Liver (tissue), 8 donors: ENCODE measurements at regions not wholly inside any gene's neighbourhood (a gene's known extent, or its start where the extent isn't known, plus 50 kb on each side); places are given as distances from the start of the nearest gene placed in this dataset.
A peak's percentile ranks its signal among the peaks of the same experiment; 100 is the strongest.

Experiments
- DNase-seq: peaks from one replicate; pipeline ENCODE4 v3.0.0-alpha.2; 2017; ENCODE audit warnings: low spot score
- H3K27ac ChIP-seq, 2 donors: one replicate each; pipeline ENCODE4 v1.7.0; 2013; ENCODE audit warnings: inconsistent platforms in 2 of 2, low read length in 2 of 2, control low read depth in 1 of 2, low read depth in 1 of 2, mild to moderate bottlenecking in 1 of 2
- H3K27me3 ChIP-seq, 4 donors: one replicate each; pipeline versions ENCODE4 v1.6.1 to v1.7.0; 2013; ENCODE audit warnings: low read length in 3 of 4, inconsistent platforms in 1 of 4, mild to moderate bottlenecking in 1 of 4, moderate library complexity in 1 of 4; ENCODE audit not compliant: control insufficient read depth in 4 of 4, insufficient read depth in 4 of 4
- H3K36me3 ChIP-seq, 4 donors: one replicate each; pipeline versions ENCODE4 v1.6.1 to v1.7.0; 2013; ENCODE audit warnings: low read length in 3 of 4, mild to moderate bottlenecking in 3 of 4, low read depth in 1 of 4, moderate library complexity in 1 of 4; ENCODE audit not compliant: control insufficient read depth in 4 of 4, insufficient read depth in 3 of 4
- H3K4me1 ChIP-seq, 4 donors: one replicate each; pipeline versions ENCODE4 v1.6.1 to v1.7.0; 2013; ENCODE audit warnings: low read length in 3 of 4, mild to moderate bottlenecking in 3 of 4, moderate library complexity in 1 of 4; ENCODE audit not compliant: control insufficient read depth in 4 of 4, insufficient read depth in 4 of 4
- H3K4me3 ChIP-seq, 3 donors: one replicate each; pipeline versions ENCODE4 v1.6.1 to v1.7.0; 2013; ENCODE audit warnings: low read length in 3 of 3, control low read depth in 1 of 3, low read depth in 1 of 3, mild to moderate bottlenecking in 1 of 3
- H3K9ac ChIP-seq, 2 donors: one replicate each; pipeline ENCODE4 v1.7.0; 2013; ENCODE audit warnings: low read length in 2 of 2, mild to moderate bottlenecking in 2 of 2, moderate library complexity in 2 of 2, control low read depth in 1 of 2, low read depth in 1 of 2
- H3K9me3 ChIP-seq, 4 donors: one replicate each; pipeline versions ENCODE4 v1.6.1 to v1.7.0; 2013; ENCODE audit warnings: low read length in 3 of 4; ENCODE audit not compliant: control insufficient read depth in 4 of 4
- CTCF ChIP-seq: fragments of 150-350 bp; IDR thresholded peaks from 2 replicates; pipeline ENCODE4 v1.5.1; 2017; ENCODE audit warnings: improper control_type of control experiment, low read depth, low read length; ENCODE audit not compliant: missing input control
- EGR1 ChIP-seq, 2 donors: IDR thresholded peaks; 2 replicates each; pipeline ENCODE4 v1.6.1; 2016 to 2018; ENCODE audit warnings: antibody characterized with exemption in 2 of 2, low read depth in 2 of 2
- FOXA1 ChIP-seq: IDR thresholded peaks from 2 replicates; pipeline ENCODE4 v1.6.1; 2016; ENCODE audit warnings: antibody characterized with exemption
- FOXA2 ChIP-seq: IDR thresholded peaks from 2 replicates; pipeline ENCODE4 v1.6.1; 2016; ENCODE audit warnings: antibody characterized with exemption
- GABPA ChIP-seq, 2 donors: IDR thresholded peaks in 1 of 2; conservative IDR thresholded peaks in 1 of 2; 2 replicates each; pipeline ENCODE4 v1.6.1; 2016; ENCODE audit warnings: antibody characterized with exemption in 2 of 2, mild to moderate bottlenecking in 1 of 2, moderate library complexity in 1 of 2
- HNF4A ChIP-seq, 2 donors: conservative IDR thresholded peaks; 2 replicates each; pipeline ENCODE4 v1.6.1; 2016; ENCODE audit warnings: antibody characterized with exemption in 2 of 2, mild to moderate bottlenecking in 2 of 2
- HNF4G ChIP-seq: IDR thresholded peaks from 2 replicates; pipeline ENCODE4 v1.6.1; 2016; ENCODE audit warnings: antibody characterized with exemption
- NR2F2 ChIP-seq: IDR thresholded peaks from 2 replicates; pipeline ENCODE4 v1.6.1; 2016; ENCODE audit warnings: antibody characterized with exemption
- RAD21 ChIP-seq, 2 donors: IDR thresholded peaks; 2 replicates each; pipeline ENCODE4 v1.6.1; 2016; ENCODE audit warnings: antibody characterized with exemption in 2 of 2, mild to moderate bottlenecking in 2 of 2
- RXRA ChIP-seq, 2 donors: IDR thresholded peaks; 2 replicates each; pipeline ENCODE4 v1.6.1; 2017 to 2018; ENCODE audit warnings: antibody characterized with exemption in 2 of 2, mild to moderate bottlenecking in 1 of 2
- SP1 ChIP-seq: IDR thresholded peaks from 2 replicates; pipeline ENCODE4 v1.6.1; 2018; ENCODE audit warnings: antibody characterized with exemption, mild to moderate bottlenecking
- TAF1 ChIP-seq: conservative IDR thresholded peaks from 2 replicates; pipeline ENCODE4 v1.6.1; 2016; ENCODE audit warnings: antibody characterized with exemption, mild to moderate bottlenecking
- YY1 ChIP-seq: IDR thresholded peaks from 2 replicates; pipeline ENCODE4 v1.6.1; 2016; ENCODE audit warnings: antibody characterized with exemption, mild to moderate bottlenecking
- ZBTB33 ChIP-seq: IDR thresholded peaks from 2 replicates; pipeline ENCODE4 v1.6.1; 2016; ENCODE audit warnings: antibody characterized with exemption
- whole genome bisulfite sequencing: extraction: QIAGEN DNeasy Blood & Tissue Kit; methylation state at CpG from one replicate; pipeline ENCODE4 v1.1.7; 2013; 5-methylcytosine and 5-hydroxymethylcytosine counted together
- TF ChIP-seq, protein P1 (sequence below): IDR thresholded peaks from 2 replicates; pipeline ENCODE4 v1.6.1; 2016; ENCODE audit warnings: antibody characterized with exemption, mild to moderate bottlenecking
- TF ChIP-seq, protein P2 (sequence below): IDR thresholded peaks from 2 replicates; pipeline ENCODE4 v1.6.1; 2016; ENCODE audit warnings: antibody characterized with exemption
- TF ChIP-seq, protein P3 (sequence below): IDR thresholded peaks from 2 replicates; pipeline ENCODE4 v1.6.1; 2016; ENCODE audit warnings: antibody characterized with exemption
- donor health status: healthy.
- donor health status: healthy.
- donor health status: healthy.
- donor health status: healthy.
- donor health status: healthy.

- TF ChIP-seq RAD21 (IDR thresholded peaks at IDR 0.05) (no peak), FOXA1 (no peak), SP1 (no peak), TAF1 (no peak), FOXA2 (no peak), EGR1 (IDR thresholded peaks at IDR 0.05; ENCODE audit: low read depth in 2 of 2) (no peak), CTCF (no peak), RXRA (IDR thresholded peaks at IDR 0.05) (no peak), HNF4G (no peak), ZBTB33 (no peak), HNF4A (conservative IDR thresholded peaks at IDR 0.05) (no peak), GABPA (IDR thresholded peaks at IDR 0.05 in 1 of 2, conservative IDR thresholded peaks at IDR 0.05 in 1 of 2) (no peak), NR2F2 (no peak), YY1 (no peak)
- TF ChIP-seq, protein P1, sequence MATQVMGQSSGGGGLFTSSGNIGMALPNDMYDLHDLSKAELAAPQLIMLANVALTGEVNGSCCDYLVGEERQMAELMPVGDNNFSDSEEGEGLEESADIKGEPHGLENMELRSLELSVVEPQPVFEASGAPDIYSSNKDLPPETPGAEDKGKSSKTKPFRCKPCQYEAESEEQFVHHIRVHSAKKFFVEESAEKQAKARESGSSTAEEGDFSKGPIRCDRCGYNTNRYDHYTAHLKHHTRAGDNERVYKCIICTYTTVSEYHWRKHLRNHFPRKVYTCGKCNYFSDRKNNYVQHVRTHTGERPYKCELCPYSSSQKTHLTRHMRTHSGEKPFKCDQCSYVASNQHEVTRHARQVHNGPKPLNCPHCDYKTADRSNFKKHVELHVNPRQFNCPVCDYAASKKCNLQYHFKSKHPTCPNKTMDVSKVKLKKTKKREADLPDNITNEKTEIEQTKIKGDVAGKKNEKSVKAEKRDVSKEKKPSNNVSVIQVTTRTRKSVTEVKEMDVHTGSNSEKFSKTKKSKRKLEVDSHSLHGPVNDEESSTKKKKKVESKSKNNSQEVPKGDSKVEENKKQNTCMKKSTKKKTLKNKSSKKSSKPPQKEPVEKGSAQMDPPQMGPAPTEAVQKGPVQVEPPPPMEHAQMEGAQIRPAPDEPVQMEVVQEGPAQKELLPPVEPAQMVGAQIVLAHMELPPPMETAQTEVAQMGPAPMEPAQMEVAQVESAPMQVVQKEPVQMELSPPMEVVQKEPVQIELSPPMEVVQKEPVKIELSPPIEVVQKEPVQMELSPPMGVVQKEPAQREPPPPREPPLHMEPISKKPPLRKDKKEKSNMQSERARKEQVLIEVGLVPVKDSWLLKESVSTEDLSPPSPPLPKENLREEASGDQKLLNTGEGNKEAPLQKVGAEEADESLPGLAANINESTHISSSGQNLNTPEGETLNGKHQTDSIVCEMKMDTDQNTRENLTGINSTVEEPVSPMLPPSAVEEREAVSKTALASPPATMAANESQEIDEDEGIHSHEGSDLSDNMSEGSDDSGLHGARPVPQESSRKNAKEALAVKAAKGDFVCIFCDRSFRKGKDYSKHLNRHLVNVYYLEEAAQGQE, result no peak
- TF ChIP-seq, protein P2, sequence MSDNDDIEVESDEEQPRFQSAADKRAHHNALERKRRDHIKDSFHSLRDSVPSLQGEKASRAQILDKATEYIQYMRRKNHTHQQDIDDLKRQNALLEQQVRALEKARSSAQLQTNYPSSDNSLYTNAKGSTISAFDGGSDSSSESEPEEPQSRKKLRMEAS, result no peak
- TF ChIP-seq, protein P3, sequence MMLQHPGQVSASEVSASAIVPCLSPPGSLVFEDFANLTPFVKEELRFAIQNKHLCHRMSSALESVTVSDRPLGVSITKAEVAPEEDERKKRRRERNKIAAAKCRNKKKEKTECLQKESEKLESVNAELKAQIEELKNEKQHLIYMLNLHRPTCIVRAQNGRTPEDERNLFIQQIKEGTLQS, result no peak
- WGBS, result 64% methylated on average over 5 of the region's 5 CpGs
- DNase-seq, result no peak
- Histone ChIP-seq H3K9me3 (no peaks in the 10 kb centered on the region), H3K4me1 (peaks cover 16 to 88% (median 69%) of the 10 kb centered on the region in 4 donors), H3K36me3 (no peaks in the 10 kb centered on the region), H3K4me3 (no peak overlapping the region), H3K9ac (no peak overlapping the region), H3K27me3 (no peaks in the 10 kb centered on the region), H3K27ac (peak overlapping the region in 1 of 2 donors; percentile 34)
Observed at GRCh38 chr4:184890499-184890898, 64.7 kb upstream of the ACSL1 start.
